DMS53 treated with DMSO at 0.1 percent for 48 hours (cell line): ENCODE measurements at regions not wholly inside any gene's neighbourhood (a gene's known extent, or its start where the extent isn't known, plus 50 kb on each side); places are given as distances from the start of the nearest gene placed in this dataset.
A peak's percentile ranks its signal among the peaks of the same experiment; 100 is the strongest.
"Not testable (repeated sequence)": the region's sequence is repeated elsewhere in the genome, so short reads cannot be mapped to it uniquely, and the experiment has no call there.

Experiments used
- DNase-seq: peaks from one replicate; lab custom pipeline; 2025; ENCODE audit not compliant: unreplicated experiment; lab: John Stamatoyannopoulos, UW

DNA sequence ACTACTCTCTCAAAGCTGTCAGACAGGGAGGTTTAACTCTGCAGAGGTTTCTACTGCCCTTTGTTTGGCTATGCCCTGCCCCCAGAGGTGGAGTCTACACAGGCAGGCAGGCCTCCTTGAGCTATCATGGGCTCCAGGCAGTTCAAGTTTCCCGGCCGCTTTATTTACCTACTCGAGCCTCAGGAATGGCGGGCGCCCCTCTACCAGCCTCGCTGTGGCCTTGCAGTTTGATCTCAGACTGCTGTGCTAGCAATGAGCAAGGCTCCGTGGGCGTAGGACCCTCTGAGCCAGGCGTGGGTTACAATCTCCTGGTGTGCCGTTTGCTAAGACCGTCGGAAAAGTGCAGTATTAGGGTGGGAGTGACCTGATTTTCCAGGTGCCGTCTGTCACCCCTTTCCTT, 124.3 kb downstream of the PTCHD1 start:
- DNase-seq = not testable (repeated sequence)

DNA sequence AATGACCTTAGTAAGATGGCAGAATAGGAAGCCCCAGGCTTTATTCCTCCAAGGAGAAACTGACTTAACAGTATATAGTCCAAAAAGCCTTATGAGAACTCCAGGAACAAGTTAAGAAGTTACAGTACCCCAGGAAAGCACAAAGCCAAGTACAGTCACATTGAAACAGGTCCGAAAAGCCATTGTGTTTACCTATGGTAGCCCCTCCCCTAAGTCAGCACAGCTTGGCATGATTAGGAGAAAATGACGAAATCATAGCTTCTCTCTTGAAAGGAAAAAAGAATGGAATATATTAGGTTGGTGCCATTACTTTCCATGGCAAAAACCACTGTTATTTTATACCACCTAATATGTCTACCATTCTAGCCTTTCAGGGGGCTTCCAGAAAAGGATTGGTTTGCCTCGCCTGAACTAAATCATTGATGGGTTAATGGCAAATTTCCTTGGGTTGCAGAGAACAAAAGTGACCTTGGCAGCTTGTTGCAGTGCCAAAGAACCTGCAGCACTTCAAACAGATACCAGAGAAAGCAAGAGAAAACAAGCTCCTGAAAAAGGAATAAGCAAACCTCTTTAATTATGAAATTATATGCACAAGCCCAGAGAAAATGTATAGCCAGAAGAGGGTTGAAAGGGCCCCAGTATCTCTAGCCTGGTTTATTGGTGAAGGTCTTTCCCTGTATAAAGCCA, 130.6 kb downstream of the PTCHD1 start:
- DNase-seq = no peak

DNA sequence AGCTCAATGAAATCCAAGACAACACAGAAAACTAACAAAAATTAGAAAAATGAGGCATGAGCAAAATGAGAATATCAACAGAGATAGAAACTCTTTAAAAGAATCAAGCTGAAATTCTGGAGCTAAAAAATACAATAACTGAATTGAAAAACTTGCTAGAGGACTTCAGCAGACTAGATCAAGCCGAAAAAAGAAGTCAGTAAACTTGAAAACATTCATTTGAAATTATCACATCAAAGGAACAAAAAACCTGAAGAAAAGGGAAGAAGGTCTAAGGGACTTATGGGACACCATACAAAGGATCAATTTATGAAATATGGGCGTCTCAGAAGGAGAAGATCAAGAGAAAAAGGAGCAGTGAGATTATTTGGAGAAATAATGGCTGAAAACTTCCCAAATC, 131.3 kb downstream of the PTCHD1 start:
- no peak for DNase-seq

DNA sequence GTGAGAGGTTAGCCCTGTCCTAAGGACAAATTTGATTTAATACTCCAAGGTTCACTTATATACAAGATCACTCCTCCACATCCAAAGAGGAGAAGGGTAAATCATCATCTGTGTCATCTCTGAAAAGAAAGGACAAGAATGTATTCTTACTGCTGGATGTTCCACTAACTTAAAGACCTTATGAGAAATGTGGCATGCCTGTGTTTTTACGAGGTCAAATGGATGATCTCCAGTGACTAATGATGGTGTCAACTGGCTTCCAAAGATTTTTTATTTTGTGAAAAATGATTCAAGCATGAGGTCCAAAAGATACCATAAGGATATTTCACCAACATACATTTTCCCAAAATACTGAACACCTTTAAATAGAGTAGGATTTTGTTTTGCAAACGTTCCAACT, 143.4 kb downstream of the PTCHD1 start:
- no peak for DNase-seq

DNA sequence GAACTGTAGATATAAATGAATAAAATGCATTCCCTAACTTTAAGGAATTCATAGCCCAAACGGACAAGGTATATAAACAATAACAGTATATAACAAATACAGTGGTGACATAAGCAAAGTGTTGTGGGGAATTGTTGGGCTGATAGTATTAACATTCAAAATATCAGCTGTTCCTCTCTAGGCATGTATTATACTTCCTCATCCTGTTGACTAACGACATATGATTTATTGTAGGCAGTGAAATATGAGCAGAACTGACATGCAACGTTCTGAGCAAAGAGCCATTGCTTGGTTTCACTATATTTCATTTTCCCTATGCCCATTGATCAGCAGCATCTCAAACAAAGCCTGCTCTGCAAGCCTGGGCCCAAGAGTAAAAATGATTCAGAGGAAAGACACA, 143.9 kb downstream of the PTCHD1 start:
- DNase-seq = no peak

DNA sequence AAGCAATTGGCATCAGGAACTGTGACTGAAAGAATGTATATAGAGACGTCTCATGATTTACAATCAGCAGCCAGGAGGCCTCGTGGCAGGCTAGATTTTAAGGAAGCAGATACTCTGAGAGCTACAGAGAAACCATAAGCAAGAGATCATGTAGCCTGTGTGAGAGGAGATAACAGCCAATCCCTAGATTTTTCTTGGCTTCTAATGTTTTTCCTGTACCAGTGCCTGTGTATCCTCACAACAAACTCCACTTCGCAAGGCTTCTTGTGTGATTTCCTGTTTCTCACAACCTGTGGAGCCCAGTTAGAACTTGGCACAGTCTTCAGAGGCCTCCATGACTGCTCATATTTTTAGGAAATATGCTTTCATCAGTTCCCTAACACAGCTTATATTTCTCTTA, 147.9 kb downstream of the PTCHD1 start:
- no peak for DNase-seq

DNA sequence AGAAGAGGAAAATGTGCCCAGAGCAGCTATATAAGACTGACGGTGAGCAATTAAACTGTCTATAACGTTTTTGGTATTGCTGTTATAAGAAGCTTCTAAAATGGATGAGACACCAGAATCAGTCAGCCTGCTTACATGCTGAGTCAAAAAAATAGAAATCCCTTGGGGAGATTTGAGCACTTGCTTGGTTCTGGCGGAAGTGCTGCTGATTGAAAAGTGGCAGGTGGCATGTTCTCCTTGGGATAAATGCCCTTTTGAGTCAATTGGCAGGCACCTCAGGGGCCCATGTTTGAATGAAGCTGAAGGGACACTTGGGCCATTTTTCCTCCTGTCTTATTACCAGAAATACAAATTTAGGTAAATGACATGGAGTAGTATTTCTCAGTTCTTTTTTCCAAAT, 148.7 kb downstream of the PTCHD1 start:
- no peak for DNase-seq

DNA sequence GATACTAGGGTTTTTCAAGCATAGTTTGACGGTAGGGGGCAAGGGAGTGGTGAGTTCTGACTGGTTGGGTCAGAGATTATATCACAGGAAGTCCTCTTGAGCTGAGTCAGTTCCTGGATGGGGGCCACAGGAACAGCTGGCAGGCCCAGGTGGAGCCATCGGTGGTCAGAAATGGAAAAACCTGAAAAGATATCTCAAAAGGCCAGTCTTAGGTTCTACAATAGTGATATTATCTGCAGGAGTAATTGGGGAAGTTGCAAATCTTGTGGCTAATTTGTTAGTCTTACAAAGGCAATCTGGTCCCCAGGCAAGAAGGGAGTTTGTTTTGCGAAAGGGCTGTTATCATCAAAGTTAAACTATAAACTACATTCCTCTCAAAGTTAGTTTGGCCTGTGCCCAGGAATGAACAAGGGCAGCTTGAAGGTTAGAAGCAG, 159.3 kb downstream of the PTCHD1 start:
- DNase-seq = no peak

DNA sequence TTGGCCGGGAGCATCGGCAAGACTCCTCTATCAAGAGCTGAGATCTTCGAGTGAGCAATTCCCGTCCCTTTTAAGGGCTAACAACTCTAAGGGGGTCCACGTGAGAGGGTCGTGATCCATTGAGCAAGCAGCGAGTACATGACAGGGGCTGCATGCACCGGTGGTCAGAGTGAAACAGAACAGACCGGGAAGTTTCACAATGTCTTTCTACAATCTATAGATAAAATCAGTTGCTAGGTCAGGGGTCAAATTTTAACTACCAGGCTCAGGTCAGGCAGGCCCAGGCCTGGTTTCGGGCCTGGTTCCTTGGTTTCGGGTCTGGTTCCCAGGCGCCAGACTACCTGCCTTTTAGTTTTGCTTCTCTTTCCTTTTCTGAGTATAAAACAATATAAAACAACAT, 160.1 kb downstream of the PTCHD1 start:
- DNase-seq = no peak

DNA sequence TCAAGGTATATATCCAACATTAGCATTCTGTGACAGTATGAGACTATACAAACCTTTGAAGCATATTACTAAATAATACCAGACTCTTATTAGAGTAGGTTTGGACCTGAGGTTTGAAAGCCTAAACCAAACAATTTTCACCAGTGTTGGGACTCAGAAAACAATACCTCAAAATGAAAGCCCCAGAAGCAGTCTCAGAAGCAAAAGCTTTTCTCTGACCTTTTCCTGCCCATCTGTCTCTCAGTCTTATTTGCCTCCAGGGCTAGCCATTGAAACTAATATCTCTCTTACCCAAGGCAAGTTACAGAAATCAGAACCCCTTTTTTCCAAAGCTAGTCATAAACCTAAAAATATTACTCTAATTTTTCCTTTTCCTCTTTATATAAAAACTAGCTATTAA, 163.3 kb downstream of the PTCHD1 start:
- no peak for DNase-seq

DNA sequence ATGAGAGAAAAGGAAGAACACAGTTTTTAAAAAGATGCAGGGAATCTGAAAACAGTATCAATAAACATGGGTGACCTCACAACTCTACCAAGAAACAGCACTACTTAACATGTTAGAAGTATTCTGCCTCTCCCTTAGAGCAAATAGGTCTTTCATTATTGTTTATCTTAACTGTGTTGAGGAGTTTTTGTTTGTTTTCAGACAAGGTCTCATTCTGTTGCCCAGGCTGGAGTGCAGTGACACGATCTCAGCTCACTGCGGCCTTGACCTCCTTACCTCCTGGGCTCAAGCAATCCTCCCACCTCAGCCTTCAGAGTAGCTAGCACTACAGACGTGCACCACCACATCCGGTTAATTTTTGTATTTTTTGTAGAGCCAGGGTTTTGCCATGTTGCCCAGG, 165.3 kb upstream of the PRDX4 start:
- DNase-seq = no peak

DNA sequence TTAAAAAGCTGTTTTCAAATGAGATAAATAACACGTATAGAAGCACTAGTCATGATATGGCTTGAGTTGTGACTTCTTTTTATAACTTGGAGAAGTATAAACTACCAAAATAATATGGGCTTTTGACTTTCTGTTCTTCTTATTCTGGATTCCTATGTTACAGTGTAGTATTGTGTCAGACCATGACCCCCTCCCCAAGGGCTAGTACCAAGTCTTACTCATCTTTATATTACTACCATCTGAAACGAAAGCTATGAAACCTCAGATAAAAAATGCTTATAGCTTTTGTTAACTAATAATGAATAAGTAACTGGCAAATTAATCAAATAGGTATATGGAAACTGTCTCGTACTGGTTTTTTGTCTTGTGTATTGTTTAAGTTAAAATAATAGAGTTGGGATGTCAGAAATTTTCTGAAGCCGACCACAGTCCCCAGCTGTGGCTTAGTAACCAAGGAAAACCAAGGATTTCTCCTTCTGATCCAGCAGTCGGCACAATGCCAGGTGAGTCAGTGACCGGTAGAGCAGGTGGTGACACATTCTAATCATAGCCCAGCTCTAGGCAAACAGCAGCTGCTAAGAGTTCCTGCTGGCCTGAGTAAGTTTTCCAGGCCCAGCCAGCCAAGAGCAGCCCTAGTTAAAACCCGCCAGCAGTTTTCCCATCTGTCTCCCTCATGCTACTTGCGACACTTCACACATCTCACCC, 163.3 kb upstream of the PRDX4 start:
- peak; percentile 91 for DNase-seq

DNA sequence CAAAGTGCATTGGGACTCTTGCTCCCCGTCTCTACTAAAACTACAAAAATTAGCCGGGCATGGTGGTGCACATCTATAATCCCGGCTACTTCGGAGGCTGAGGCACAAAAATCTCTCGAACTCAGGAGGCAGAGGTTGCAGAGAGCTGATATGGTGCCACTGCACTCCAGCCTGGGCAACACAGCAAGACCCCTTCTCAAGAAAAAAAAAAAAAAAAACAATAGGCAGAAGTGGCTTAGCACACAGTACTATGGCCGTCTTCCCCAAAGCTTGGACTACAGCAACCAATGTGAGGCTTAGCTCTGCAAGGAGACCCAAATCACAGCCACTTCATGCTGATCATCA, 162.8 kb upstream of the PRDX4 start:
- no peak for DNase-seq

DNA sequence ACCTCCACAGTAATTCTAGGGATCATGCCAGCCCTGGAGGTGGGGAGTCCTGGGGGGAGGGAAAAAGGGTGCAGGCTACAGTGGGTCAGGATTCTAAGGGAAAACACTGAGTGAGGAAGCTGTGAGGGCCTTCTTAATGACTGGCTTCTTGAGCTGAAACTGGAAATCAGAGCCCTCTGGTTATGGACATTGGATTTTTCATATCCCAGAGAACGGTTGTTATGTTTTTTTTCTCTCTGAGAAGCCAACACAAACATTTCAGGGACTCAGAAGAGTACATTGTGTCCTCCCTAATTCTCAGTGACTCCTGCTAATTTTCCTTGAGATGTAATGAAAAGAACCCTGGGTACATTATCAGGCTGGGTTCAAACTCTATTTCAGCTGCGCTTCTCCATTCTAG, 162.4 kb upstream of the PRDX4 start:
- no peak for DNase-seq

DNA sequence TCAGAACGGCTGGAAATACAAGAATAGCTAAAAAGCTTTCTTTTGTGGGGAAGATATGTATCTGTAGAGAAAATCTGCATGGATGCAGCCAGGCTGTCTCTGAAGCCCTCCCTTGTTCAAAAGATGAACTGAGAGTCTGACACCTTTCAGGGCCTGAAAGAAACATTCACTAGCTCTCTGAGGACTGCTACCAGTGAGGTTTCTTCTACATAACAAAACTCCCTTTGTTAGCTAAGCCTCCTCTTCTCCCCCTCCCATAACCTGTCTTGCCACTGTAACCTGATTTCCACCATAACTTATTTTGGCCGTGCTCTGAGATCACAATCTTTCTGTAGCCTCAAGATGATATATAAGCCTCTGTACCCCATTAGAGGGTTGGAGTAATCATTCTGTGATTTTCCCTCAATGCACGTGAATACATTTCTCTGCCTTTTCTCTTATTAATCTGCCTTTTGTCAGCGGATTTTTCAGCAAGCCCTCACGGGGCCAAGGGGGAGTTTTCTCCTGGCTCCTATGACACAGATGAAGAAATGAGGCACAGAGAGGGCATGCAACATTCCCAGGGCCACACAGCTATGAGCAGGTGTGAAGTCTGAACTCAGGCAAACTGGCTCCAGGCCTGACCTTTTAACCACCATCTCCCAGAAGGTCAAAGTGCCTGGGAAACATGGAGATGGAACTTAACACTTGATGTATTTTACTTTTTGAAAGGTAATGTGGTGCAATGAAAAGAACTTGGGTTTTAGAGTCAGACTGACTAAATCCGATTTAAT, 161.6 kb upstream of the PRDX4 start:
- DNase-seq = no peak

DNA sequence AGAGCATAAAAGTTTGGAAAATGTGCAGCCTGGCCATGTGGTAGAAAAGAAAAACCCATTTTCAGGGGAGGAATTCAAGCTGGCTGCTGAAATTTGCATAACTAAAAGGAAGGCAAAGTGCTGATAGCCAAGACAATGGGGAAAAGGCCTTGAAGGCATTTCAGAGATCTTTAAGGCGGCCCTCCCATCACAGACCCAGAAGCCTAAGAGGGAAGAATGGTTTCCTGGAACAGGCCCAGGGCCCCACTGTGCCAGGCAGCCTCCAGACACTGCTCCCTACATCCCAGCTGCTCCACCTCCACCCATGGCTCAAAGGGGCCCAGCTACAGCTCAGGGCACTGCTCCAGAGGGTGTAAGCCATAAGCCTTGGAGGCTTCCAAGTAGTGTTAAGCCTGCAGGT, 158.0 kb upstream of the PRDX4 start:
- no peak for DNase-seq

DNA sequence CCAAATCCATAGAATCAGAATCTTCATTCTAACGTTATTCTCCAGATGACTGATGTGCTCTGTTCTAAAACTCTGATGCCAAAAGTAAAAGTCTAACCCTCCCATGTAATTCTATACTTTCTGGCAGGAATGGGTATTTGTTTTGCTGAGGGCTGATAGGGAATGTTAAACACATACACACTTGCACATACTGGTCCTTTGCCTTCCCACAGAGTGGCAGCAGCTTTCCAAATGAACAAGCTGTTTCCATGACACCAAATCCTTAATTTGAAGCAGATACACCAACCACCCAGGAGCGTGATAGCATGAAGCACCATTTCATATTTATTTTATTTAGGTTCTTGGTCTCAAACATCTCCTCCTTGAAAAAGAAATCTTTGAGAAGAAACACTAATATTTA, 155.5 kb upstream of the PRDX4 start:
- no peak for DNase-seq

DNA sequence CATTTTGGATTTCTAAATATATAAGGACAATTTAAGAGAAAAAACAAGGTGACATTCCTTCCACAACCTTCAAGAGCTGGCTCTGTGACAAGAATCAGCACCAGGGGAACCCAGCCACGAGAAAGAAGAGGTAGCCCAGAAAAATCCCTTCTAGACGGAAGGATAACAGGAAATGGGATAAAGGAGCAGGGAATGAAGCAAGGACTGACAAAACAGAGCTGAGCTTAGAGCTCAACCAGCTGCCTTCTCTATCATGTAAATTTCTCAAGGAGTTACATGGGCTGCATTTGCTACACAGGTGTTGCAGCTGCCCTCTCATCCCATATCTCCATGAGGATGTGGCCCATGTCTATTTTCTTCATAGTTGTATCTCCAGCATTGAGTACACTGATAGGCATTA, 154.2 kb upstream of the PRDX4 start:
- no peak for DNase-seq

DNA sequence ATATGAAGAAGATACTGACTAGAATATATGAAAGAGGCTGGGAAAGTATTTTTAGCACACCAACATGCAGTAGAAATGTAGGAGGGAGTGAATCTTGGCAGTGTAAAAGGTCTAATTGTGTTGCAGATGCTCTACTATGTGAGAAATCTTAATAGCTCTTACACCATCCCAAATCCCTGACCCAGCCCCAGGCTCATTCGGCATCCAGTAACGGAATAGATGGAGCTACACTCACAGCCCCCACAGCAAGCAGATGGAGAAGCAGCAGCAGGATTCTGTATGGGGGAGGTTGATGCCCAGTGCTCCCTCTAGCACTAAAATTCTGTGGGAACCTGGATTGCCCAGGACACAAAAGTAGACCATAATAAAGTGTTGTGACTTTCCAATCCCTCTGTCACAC, 153.2 kb upstream of the PRDX4 start:
- DNase-seq = no peak

DNA sequence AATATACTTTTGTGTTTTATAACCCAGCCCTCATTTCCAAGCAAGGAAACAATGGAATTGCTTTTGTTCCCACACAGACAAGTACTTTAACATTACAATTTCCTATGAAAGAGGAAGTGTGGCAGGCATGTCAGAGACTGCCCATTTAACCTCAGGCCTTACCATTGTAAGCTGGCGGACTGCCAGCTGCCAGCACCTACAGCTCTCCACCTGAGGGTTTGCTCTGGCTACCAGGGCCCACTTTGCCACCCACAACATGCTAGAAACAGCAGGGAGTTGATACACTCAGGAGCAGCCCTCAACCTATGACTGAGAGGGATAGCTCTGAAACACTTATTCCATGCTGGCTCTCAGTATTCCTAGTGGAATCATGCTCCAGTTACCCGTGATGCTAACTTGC, 152.3 kb upstream of the PRDX4 start:
- DNase-seq = no peak

DNA sequence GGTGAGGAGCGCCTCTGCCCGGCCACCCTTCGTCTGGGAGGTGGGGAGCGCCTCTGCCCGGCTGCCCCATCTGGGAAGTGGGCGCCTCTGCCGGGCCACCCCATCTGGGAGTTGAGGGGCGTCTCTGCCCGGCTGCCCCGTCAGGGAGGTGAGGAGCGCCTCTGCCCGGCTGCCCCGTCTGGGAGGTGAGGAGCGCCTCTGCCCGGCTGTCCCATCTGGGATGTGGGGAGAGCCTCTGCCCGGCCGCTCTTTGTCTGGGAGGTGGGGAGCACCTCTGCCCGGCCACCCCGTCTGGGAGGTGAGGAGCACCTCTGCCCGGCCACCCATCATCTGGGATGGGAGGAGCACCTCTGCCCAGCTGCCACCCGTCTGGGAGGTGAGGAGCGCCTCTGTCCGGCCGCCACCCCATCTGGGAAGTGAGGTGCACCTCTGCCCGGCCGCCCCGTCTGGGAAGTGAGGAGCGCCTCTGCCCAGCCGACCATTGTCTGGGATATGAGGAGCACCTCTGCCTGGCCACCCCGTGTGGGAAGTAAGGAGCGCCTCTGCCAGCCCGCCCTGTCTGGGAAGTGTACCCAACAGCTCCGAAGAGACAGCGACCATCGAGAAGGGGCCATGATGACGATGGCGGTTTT, 144.2 kb upstream of the PRDX4 start:
- DNase-seq = not testable (repeated sequence)

DNA sequence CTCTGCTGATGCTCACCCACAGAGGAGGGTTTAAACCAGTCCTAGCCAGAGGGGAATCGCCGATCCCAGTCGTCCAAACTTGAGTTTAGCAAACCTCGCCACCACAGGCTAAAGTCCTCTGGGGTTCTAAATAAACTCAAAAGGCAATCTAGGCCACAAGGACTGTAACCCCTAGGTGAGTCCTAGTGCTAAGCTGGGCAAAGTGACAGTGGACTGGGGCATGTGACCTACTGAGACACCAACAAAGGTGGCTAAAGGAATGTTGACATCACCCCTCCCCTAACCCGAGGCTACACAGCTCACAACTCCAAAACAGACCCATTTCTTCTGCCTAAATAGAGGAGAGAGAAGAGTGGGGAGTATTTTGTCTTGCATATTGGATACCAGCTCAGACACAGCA, 142.8 kb upstream of the PRDX4 start:
- DNase-seq = no peak
